ENCODE measurements at regions not wholly inside any gene's neighbourhood (a gene's known extent, or its start where the extent isn't known, plus 50 kb on each side); places are given as distances from the start of the nearest gene placed in this dataset.

DNA sequence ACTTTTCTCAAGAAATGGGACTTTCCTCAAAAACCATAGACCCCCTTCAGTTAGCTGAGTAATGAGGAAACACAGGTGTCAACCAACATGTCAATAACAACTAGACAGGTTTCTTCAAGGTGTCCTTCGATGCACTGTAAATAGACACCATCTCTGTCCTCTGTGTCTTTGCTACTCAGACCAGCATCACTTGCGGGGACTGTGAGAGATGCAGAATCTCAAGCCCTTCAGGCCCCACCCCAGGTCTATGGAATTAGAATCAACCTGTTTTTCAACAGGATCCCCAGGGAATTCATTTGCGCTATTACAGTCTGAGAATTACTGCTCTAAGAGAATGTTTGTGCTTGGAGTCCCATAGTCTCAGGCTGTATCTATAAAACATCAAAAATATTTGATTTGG lies 469.9 kb downstream of the COG6 start:
- Histone ChIP-seq H3K9me2 (replicated peaks; ENCODE audit: control insufficient read depth, low read length) (no peaks in the 10 kb centered on the region), H3F3A (ENCODE audit: control insufficient read depth, insufficient read depth) (peaks cover 34% of the 10 kb centered on the region), H3K4me1 (ENCODE audit: control insufficient read depth, low read length) (peaks cover 85% of the 10 kb centered on the region), H3K27me3 (ENCODE audit: control insufficient read depth, low read length) (no peaks in the 10 kb centered on the region), H3K27ac (ENCODE audit: low read depth, low read length) (peak overlapping the region; percentile 99), H3K9me3 (ENCODE audit: control insufficient read depth, insufficient read depth, low read length) (peaks cover 12% of the 10 kb centered on the region; the same call in 1 of the 2 replicates), H3K79me2 (ENCODE audit: control insufficient read depth, low read length) (no peaks in the 10 kb centered on the region), H3K4me2 (ENCODE audit: low read length) (peak overlapping the region; percentile 86), H4K20me1 (ENCODE audit: control insufficient read depth, insufficient read depth, low read depth, low read length) (no peaks in the 10 kb centered on the region), H3K36me3 (ENCODE audit: control insufficient read depth, low read length) (peaks cover 20% of the 10 kb centered on the region), H3K4me3 (ENCODE audit: low read length) (peak overlapping the region; percentile 69)
- TF ChIP-seq, protein P1, sequence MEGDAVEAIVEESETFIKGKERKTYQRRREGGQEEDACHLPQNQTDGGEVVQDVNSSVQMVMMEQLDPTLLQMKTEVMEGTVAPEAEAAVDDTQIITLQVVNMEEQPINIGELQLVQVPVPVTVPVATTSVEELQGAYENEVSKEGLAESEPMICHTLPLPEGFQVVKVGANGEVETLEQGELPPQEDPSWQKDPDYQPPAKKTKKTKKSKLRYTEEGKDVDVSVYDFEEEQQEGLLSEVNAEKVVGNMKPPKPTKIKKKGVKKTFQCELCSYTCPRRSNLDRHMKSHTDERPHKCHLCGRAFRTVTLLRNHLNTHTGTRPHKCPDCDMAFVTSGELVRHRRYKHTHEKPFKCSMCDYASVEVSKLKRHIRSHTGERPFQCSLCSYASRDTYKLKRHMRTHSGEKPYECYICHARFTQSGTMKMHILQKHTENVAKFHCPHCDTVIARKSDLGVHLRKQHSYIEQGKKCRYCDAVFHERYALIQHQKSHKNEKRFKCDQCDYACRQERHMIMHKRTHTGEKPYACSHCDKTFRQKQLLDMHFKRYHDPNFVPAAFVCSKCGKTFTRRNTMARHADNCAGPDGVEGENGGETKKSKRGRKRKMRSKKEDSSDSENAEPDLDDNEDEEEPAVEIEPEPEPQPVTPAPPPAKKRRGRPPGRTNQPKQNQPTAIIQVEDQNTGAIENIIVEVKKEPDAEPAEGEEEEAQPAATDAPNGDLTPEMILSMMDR (IDR thresholded peaks at IDR 0.05; ENCODE audit: low read depth, low read length, poor library complexity, severe bottlenecking): no peak
- TF ChIP-seq EZH2phosphoT487 (IDR thresholded peaks at IDR 0.05; ENCODE audit: borderline replicate concordance, low read length): no peak

DNA sequence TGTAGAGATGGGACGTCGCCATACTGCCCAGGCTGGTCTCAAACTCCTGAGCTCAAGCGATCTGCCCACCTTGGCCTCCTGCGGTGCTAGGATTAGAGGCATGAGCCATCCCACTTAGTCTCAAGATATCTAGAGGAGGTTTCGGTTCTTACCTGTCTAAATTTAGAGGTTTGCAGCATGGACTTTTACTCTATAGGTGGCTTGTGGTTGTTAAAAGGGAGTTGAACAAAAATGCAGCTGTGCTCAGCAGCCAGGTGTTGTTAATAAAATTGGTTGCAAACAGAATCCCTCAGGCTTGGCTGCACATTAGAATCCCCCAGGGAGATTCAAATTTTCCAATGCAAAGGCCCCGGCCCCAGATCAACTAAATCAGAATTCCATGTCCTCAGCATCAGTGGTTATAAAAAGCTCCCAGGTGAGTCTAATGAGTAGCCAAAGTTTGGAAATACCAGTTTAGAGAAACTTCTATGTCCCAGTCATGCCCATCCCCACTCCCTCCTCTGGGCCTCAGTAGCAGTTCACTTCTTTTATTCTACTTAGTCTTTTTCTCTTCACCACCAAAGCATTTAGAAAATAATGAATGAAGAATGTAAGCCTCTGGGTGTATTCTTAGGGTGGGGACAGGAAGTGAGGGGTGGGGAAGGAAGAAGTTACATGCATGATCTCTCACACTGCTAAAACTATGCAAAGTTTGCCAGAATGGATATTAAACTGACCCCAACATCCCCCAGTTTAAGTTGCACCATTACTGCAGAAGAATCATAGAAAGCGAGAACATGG lies 471.0 kb downstream of the COG6 start:
- Histone ChIP-seq H4K20me1 (ENCODE audit: control insufficient read depth, insufficient read depth, low read depth, low read length) (no peaks in the 10 kb centered on the region), H3K4me3 (ENCODE audit: low read length) (peak overlapping the region; percentile 69), H3F3A (ENCODE audit: control insufficient read depth, insufficient read depth) (peaks cover 34% of the 10 kb centered on the region), H3K27ac (ENCODE audit: low read depth, low read length) (peak overlapping the region; percentile 99), H3K4me1 (ENCODE audit: control insufficient read depth, low read length) (peaks cover 86% of the 10 kb centered on the region), H3K36me3 (ENCODE audit: control insufficient read depth, low read length) (peaks cover 20% of the 10 kb centered on the region), H3K9me2 (replicated peaks; ENCODE audit: control insufficient read depth, low read length) (no peaks in the 10 kb centered on the region), H3K79me2 (ENCODE audit: control insufficient read depth, low read length) (no peaks in the 10 kb centered on the region), H3K9me3 (ENCODE audit: control insufficient read depth, insufficient read depth, low read length) (peaks cover 11% of the 10 kb centered on the region; the same call in 1 of the 2 replicates), H3K4me2 (ENCODE audit: low read length) (peak overlapping the region; percentile 86), H3K27me3 (ENCODE audit: control insufficient read depth, low read length) (no peaks in the 10 kb centered on the region)
- TF ChIP-seq, protein P1 (IDR thresholded peaks at IDR 0.05; ENCODE audit: low read depth, low read length, poor library complexity, severe bottlenecking): no peak
- no peak for TF ChIP-seq EZH2phosphoT487 (IDR thresholded peaks at IDR 0.05; ENCODE audit: borderline replicate concordance, low read length)

- TF ChIP-seq, protein P1 (IDR thresholded peaks at IDR 0.05; ENCODE audit: low read depth, low read length, poor library complexity, severe bottlenecking): no peak
- no peak for TF ChIP-seq EZH2phosphoT487 (IDR thresholded peaks at IDR 0.05; ENCODE audit: borderline replicate concordance, low read length)
- Histone ChIP-seq H3K4me1 (ENCODE audit: control insufficient read depth, low read length) (peaks cover 80% of the 10 kb centered on the region), H3K4me2 (ENCODE audit: low read length) (peak overlapping the region; percentile 86), H3K4me3 (ENCODE audit: low read length) (peak overlapping the region; percentile 69), H3F3A (ENCODE audit: control insufficient read depth, insufficient read depth) (peaks cover 34% of the 10 kb centered on the region), H3K27me3 (ENCODE audit: control insufficient read depth, low read length) (no peaks in the 10 kb centered on the region), H3K79me2 (ENCODE audit: control insufficient read depth, low read length) (no peaks in the 10 kb centered on the region), H3K9me2 (replicated peaks; ENCODE audit: control insufficient read depth, low read length) (no peaks in the 10 kb centered on the region), H3K27ac (ENCODE audit: low read depth, low read length) (peak overlapping the region; percentile 99), H4K20me1 (ENCODE audit: control insufficient read depth, insufficient read depth, low read depth, low read length) (no peaks in the 10 kb centered on the region), H3K36me3 (ENCODE audit: control insufficient read depth, low read length) (peaks cover 20% of the 10 kb centered on the region), H3K9me3 (ENCODE audit: control insufficient read depth, insufficient read depth, low read length) (peaks cover 11% of the 10 kb centered on the region; the same call in 1 of the 2 replicates)
These were observed 472.0 kb downstream of the COG6 start for GRCh38 chr13:40127476-40127875.
